ENCODE measurements at regions not wholly inside any gene's neighbourhood (a gene's known extent, or its start where the extent isn't known, plus 50 kb on each side); places are given as distances from the start of the nearest gene placed in this dataset.
"Not testable (repeated sequence)": the region's sequence is repeated elsewhere in the genome, so short reads cannot be mapped to it uniquely, and the experiment has no call there.

DNA sequence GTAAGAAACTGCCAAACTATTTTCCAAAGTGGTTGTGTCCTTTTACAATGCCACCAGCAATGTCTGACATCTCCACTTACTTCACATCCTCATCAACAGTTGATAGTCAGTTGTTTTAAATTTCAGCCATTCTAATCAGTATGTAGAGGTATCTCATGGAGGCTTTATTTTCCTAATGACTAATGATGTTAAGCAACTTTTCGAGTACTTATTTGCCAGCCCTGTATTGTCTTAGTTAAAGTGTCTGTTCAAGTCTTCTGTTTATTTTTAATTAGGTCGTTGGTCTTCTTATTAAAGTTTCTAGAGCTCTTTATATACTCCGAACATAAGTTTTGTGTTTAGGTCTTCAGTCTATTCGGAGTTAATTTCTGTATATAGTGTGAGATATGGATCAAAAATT, 54.9 kb upstream of the NBPF12 start:
- DNase-seq: not testable (repeated sequence)

DNA sequence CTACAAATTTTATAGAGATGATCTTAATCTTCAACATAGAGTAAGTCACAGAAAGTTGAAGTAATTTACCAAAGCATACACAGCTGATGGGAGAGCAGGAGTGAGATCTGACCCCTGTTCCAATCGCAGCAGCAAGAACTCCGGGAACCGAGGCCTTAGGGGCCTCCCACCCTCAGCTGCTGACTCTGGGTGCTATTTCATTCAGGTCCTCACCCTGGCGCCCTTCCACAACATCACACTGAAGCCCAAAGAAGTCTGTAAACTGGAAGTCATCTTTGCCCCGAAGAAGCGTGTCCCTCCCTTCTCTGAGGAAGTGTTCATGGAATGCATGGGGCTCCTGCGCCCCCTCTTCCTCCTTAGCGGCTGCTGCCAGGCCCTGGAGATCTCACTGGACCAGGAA, 57.0 kb upstream of the NBPF12 start:
- not testable (repeated sequence) for DNase-seq

DNA sequence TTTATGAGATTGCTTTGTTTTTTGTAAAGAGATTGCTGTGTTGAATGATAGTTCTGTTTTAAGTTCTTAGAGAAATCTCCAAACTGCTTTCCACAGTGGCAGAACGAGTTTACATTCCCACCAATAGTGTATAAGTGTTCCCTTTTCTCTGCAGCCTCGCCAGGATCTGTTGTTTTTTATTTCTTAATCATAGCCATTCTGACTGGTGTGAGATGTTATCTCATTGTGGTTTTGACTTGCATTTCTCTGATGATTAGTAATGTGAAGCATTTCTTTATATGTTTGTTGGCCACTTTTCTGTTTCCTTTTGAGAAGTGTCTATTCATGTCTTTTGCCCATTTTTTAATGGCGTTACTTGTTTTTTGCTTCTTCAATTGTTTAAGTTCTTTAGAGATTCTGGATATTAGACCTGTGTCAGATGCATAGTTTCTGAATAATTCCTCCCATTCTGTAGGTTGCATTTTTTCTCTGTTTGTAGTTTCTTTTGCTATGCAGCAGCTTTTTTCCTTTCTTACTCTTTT, 74.3 kb upstream of the NBPF12 start:
- not testable (repeated sequence) for DNase-seq

DNA sequence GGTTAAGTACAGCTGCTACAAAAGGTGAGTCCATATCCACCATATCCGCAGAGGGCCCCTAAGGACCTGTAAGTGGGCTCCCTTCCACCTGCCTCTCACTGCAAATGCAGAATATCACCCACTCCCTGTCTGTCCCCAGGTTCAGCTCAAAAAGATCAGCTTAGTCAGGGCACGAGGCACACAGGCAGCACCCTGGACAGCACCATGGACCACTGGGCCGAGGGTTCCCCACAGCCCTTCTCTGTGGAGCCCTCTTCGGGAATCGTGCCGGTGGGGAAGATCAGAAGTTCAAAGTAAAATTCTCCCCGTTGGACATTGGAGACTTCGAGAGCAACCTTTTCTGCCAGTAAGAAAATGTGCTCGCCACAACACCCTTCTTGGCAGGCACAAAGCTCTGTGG, 85.0 kb upstream of the NBPF12 start:
- DNase-seq: not testable (repeated sequence)

DNA sequence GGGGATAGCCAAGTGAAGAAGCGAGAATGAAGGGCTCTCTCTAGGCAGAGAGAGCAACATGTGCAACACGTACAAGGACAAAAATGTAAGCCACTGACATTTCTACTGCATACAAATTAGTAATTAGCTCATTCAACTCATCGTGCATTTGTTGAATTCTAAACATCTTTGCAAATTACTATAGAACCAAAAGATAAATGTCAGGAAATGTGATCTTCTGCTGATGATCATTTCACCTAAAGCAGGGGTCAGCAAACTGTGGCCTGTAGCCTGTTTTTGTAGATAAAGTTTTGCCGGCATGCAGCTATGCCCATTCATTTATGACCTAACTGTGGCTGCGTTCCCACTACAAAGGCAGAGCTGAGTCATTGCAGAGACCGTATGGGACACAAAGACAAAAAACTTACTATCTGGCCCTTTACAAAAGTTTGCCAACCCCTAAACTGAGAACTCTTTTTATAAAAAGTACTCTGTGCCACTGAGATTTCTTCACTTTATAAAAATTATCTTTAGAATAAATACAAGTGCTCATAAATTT, 87.7 kb upstream of the NBPF12 start:
- DNase-seq: not testable (repeated sequence)

DNA sequence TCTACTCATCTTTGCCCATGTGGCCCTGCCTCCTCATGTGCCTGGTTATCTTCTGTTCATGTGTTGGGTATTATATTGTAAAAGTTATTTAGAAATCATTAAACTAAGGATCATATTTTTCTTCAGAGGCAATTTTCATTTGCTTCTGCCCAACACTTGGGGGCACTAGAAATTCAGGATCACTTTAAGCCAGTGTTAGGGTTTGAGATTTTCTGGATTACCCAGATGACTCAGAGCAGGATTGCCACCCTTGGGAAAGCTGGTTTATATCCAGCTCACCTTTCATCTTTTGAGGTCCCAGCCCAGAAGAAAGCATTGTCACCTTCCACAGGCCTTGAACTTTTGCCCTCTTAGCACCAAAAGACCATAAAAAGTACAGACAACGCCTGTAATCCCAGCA, 99.4 kb upstream of the NBPF12 start:
- not testable (repeated sequence) for DNase-seq

DNA sequence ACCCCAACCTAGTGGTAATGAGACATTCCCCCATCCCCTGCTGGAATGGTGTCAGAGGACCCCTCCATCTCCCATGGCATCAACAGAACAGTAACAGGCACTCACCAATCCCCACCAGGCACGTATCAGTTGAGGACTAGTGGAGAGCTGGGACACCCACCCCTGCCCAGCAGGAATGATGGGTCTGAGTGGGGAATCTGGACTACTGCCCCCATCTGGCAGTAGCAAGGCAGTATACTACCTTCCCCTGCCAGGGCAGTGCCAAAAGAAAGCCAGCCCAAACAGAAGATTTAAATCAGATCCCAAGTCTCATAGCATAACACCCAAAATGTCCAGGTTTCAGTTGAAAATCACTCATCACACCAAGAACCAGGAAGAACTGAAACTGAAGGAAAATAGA, 111.2 kb upstream of the NBPF12 start:
- DNase-seq: not testable (repeated sequence)

DNA sequence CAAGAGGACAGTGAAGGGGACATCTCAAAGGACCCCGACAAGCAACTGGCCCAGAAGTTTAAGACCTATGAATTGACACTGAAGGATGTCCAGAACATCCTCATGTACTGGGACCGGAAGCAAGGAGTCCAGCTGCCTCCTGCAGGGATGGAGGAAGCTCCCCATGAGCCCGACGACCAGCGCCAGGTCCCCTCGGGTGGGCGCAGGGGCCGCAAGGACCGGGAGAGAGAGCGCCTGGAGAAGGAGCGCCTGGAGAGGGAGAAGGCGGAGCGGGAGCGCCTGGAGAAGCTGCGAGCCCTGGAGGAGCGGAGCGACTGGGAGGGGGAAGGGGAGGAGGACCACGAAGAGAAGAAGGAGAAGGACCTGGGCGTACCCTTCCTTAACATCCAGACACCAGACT, 143.9 kb upstream of the NBPF12 start:
- DNase-seq: not testable (repeated sequence)

DNA sequence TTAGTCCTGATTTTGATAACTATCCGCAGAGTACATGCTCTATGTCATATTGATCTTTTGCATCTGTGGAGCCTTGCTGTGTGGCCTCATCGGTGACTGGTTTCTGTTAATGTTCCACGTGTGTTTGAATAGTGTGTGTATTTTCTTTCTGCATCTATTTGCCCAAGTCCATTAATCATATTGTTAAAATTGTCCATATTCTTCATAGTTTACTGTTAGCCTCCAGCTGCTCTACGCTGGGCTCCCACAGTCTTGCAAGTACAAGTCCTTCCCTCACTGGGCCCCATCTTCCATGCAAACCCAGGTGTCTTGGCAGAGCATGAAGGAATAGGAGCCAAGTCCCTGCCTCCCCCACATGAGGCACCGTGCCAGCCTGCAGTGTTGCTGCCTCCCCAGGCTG, 145.4 kb upstream of the NBPF12 start:
- not testable (repeated sequence) for DNase-seq

DNA sequence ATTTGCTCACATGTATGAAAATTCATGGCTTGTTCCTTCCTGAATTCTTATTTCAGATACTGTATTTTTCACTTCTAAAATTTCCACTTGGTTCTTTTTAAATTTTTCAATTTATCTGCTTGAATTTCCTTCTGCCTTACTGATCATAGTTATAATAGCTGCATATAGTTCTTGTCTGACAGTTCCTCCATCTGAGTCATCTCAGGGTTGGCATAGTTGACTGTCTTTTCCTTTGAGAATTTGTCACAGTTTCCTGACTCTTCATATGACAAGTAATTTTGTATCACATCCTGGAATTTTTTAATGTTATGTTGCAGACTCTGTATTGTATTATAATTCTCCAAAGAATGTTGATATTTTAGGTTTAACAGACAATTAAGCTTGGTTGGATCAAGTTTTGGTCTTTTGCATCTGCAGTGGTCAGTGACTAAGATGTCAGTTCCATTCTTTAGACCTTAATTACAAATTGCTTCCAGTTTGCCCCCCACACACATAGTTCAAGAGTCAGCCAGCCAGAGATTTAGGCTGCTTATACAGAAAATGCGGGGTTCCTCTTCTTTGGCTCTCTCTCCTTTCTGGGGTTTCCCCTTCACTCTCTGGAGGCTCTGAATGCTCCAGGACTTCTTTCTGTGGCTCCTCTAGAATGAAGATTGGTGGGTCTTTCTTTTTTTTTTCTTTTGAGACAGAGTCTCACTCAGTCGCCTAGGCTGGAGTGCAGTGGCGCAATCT, 153.7 kb upstream of the NBPF12 start:
- not testable (repeated sequence) for DNase-seq

DNA sequence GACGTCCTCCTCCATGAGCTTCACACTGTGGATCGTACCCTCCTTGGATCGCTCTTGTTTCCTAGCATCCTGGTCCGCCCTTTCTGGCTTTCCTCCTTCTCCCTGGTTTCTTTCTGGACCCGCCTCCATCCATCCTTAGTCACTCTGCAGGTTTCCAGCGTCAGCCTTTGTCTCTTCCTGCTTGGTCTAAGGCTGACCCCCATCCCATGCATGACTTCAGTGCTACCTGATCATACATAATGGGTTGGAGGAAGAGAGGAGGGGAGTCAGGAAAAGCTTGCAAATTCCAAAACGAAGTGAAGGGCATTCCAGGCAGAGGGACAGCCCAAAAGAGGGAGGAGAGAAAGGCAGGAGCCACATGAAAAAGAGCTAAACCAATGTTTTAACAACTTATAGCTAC, 156.9 kb upstream of the NBPF12 start:
- not testable (repeated sequence) for DNase-seq

DNA sequence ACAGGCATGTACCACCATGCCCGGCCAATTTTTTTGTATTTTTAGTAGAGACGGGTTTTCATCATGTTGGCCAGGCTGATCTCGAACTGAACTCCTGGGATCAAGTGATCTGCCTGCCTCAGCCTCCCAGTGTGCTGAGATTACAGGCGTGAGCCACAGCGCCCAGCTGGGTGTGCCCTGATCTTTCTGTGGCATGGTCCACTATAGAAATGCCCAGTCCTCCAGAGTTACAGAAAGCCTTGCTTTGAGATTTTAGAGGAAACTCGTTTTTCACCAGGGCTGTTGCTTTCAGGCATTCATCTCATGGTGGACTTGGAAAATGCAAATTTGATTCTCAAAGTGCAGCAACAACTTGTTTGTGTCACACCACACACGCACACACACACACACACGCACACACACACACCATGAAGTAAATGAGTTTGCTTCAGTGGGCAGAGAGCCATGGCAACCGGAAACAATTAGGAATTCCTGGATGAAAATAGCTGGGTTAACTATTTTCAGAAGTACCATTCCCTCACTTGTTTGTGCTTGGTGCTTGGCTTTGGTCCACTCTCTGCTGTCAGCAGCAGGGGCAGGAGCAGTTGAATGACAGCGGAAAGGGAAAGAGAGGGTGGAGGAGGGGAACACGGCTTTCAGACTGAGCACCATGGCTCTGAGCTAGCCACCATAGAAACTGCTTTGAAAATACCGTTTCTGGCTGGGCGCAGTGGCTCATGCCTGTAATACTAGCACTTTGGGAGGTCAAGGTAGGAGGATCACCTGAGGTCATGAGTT, 160.1 kb upstream of the NBPF12 start:
- DNase-seq: not testable (repeated sequence)

DNA sequence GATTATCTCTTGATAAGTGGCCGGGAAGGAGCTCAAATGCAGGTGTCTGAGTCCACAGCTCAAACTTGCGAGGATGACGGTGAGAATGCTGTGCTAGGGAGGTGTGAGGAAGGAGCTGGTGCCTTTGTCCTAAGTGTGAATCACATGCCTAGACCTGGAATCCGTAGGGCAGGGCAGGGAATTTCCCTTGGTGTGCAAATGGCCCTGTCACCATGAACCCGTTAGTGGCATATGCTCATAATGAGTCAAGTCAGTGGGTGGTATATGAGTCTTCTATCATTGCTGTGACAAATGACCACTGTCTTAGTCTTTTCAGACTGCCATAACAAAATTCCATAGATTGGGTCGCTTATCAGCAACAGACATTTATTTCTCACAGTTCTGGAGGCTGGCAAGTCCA, 163.1 kb upstream of the NBPF12 start:
- DNase-seq: not testable (repeated sequence)

DNA sequence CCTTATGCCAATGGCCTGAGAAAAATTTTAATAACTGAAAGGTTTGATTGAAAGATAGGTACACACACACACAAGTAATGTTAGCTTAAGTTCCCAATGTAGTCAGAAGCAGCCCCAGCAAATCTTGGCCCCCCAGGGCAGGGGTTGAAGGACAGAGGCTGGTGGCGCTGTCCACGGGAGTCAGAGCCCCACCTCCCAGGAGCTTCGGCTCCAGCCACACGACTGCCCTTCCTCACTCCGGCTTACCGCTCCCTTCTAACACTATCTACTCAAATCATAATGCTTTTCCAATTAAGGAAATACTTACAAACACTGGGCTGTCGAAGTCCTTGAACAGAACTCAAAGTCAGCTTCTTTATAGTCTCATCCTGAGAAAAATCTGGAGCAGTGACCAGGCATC, 163.9 kb upstream of the NBPF12 start:
- not testable (repeated sequence) for DNase-seq

DNA sequence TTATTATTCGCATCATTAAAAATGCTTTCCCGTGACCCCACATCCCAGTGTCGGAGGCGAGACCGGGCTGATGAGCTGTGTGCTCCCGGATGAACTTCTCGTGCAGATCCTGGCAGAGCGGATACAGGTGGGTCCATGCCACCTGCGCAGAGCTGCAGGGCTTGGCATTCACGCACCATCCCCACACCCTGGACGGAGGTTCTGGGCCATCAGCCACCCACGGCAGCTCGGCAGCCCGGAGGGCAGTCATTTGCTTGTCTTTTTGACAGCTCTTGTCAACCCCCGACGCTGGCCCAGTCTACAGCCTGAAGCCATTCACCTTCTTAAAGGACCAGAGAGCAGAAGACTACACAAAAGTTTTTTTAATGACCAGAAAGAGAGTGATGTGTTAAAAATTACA, 166.7 kb upstream of the NBPF12 start:
- DNase-seq: not testable (repeated sequence)

DNA sequence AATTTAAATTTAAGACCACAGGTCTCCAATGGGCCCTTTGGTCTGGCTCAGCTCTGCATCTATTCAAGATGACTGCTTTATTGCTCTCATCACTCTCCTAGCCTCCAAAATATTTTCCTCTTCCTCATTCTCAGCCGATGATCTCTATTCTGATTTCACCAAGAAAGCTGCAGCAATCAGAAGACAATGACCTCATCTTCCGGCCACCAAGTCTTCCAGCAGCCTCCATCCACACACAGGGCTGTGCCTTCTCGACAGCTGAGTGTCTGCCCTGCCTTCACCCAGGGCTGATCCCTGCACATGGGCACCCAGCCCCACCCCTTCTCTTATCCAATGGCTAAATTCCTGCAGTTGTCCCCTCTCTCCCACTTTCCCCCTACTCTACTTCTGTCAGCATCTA, 167.1 kb upstream of the NBPF12 start:
- DNase-seq: not testable (repeated sequence)

DNA sequence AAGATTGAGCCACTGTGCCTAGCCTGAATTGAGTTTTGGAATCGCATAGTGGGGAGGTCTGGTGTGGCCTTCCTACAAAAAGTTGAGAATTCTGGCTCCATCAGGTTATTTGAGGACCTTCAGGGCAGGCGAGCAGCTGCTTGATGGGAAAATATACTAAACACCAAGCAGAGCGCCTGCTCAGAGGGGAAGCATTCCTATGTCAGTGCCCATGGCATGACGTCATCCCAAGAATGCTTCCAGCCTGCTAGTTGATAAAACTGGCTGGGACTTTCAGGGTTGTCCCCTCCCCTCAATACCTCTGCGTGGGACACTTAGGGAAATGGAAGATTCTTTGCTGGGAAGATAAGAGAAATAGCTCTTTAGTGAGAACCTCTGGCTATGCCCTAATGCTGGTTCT, 174.9 kb upstream of the NBPF12 start:
- not testable (repeated sequence) for DNase-seq

DNA sequence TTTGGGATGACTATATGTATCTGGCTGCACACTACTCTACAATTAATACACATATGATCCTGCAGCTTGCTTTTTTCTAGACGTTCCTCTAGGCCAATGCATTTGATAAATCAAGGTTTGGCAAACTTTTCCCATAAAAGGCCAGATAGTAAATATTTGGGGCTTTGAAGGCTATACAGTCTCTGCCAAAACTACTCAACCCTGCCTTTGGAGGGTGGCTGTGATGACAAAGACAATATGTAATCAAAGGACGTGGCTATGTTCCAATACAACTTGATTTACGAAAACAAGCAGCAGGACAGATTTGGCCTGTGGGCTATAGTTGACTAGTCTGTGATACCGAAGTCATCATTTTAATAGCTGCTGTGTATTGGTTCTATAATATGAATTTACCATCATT, 181.3 kb upstream of the NBPF12 start:
- not testable (repeated sequence) for DNase-seq

DNA sequence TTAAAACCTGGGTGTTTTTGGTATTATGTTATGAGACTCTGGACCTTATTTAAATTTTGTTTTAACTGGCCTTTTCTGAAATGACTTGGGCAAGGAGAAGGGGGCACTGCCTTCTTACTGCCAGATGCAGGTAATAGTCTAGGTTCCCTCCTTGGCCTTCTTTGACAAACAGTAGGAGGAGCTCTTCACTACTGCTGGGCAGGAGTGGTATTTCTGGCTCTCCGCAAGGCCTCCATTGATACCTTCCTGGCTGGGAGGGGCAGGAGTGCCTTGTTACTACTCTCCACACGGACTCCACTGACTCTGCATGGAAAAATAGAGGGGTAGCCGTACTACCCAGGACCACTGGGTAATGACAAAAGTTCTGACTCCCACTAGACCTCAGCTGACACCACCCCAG, 189.4 kb upstream of the NBPF12 start:
- not testable (repeated sequence) for DNase-seq

DNA sequence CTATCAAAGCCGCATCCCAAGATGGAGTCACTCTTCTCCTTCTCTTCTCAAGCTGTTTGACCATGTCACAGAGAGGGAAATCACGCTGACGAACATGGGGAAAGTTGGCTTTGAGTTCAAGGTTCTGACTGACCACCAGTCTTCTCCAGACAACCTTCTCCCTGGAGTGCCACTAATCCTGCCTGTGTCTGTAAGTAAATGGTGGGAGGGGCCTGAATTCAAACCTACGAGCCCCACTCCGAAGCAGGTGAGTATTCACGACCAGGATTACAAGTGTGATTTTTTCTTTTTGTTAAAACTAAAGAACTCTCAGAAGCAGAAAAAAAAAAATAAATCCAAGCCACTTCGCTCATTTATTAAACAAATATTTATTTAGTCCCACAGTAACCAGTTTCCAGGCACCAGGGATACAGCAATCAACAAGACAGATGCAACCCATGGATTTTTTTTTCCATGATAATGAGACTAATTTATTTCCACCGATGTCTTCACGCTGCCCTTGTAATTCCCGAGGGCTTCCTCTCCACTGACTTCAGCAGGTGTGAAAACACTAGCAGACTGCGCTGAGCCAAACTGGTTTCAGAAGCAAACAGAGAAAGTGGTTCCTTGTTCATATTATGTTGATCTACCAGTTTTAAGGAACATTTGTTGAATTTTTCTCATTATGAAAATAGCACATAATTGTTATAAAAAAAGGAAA, 206.0 kb upstream of the NBPF12 start:
- peak in 1 of 2 experiments; percentile 46 for DNase-seq

DNA sequence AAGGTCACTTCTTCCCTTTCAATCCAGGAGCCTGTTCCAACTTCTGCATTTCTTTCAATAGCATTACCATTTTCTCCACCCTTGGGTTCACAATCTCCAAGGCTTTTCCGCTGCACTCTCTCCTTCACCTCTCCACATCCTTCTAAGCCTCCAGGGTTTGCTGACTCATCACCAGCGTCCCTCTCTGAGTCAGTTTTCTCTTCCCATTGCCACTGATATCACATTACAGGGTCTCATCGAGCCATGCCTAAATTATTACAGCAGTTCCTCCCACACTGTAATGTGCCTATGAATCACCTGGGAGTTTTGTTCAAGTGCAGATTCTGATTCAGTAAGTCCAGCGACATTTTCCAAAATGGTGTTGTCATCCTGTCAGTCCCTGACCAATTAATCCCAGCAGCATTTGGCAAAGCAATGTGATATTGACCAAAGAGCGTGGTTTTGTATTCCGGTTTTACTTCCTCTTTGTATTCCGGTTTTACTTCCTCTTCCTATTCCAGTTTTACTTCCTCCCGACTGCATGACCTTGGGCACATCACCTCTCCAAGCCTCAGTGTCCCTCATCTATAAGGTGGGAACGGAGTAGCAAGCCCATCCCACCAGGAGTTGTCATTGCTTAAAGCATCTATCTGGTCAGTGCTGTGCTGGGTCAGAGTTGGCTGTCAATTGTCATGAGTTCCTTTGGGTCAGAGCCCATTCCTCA, 208.3 kb upstream of the NBPF12 start:
- not testable (repeated sequence) for DNase-seq

DNA sequence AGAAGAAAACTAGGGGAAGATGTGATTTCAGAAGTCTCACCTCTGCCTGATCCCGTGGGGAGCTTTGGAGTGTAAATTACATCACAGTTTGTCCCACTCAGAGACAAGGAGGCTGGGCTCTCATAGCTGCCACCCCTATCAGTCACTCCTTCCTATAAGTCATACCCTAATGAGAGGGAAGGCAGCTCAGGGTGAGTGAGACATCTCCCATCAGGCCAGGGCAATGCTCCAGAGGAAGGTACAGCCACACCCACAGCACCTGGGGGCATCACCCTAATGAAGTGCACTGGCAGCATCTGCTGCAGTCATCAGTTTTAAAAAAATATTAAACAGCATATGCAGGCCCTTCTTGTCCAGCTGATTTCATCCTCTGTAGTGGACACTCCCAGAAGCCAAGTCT, 223.1 kb upstream of the NBPF12 start:
- DNase-seq: not testable (repeated sequence)
